ENCODE measurements at regions not wholly inside any gene's neighbourhood (a gene's known extent, or its start where the extent isn't known, plus 50 kb on each side); places are given as distances from the start of the nearest gene placed in this dataset.

GRCh38 chr9:115212832-115213231 lies 94.9 kb upstream of the TNC start:
- POLR2A ChIA-PET, result no interaction called here
- H3K27ac ChIP-seq (ENCODE audit: low read depth, low read length), result no peak overlapping the region
- CTCF ChIA-PET, result no interaction called here
- no peaks in the 10 kb centered on the region for H3K9me3 ChIP-seq (ENCODE audit: control insufficient read depth, insufficient read depth, low read length)
- no peak for DNase-seq (ENCODE audit: low read depth, low spot score)
- no peak for TF ChIP-seq CTCF (IDR thresholded peaks at IDR 0.05; ENCODE audit: low read depth, low read length)
- H3K4me3 ChIP-seq (ENCODE audit: low read depth, low read length), result no peak overlapping the region
- H3K27me3 ChIP-seq (ENCODE audit: control insufficient read depth, insufficient read depth, low read length), result no peaks in the 10 kb centered on the region

- no peaks in the 10 kb centered on the region for H3K9me3 ChIP-seq (ENCODE audit: control insufficient read depth, insufficient read depth, low read length)
- DNase-seq (ENCODE audit: low read depth, low spot score), result peak; percentile 66
- ChIA-PET CTCF (interaction anchor here (0.6 to 1.4 kb wide), 3 partner anchors 15 to 311 kb away, joined by 3 read pairs; no protein-coding TSS in a partner anchor), POLR2A (interaction anchor here (0.6 to 0.8 kb wide), 3 partner anchors 37 to 52 kb away, joined by 3 to 7 read pairs (median 6); no protein-coding TSS in a partner anchor)
- H3K27me3 ChIP-seq (ENCODE audit: control insufficient read depth, insufficient read depth, low read length), result no peaks in the 10 kb centered on the region
- H3K4me3 ChIP-seq (ENCODE audit: low read depth, low read length), result no peak overlapping the region
- no peak for TF ChIP-seq CTCF (IDR thresholded peaks at IDR 0.05; ENCODE audit: low read depth, low read length)
- no peak overlapping the region for H3K27ac ChIP-seq (ENCODE audit: low read depth, low read length)
These were observed 95.9 kb upstream of the TNC start for GRCh38 chr9:115213818-115214334.

- ChIA-PET POLR2A (no interaction called here), CTCF (no interaction called here)
- Histone ChIP-seq H3K27ac (ENCODE audit: low read depth, low read length) (no peak overlapping the region), H3K9me3 (ENCODE audit: control insufficient read depth, insufficient read depth, low read length) (no peaks in the 10 kb centered on the region), H3K4me3 (ENCODE audit: low read depth, low read length) (no peak overlapping the region), H3K27me3 (ENCODE audit: control insufficient read depth, insufficient read depth, low read length) (no peaks in the 10 kb centered on the region)
- no peak for DNase-seq (ENCODE audit: low read depth, low spot score)
- no peak for TF ChIP-seq CTCF (IDR thresholded peaks at IDR 0.05; ENCODE audit: low read depth, low read length)
These were observed 98.9 kb upstream of the TNC start for GRCh38 chr9:115216873-115217272.

GRCh38 chr9:115220319-115221005 lies 102.5 kb upstream of the TNC start:
- Histone ChIP-seq H3K9me3 (ENCODE audit: control insufficient read depth, insufficient read depth, low read length) (no peaks in the 10 kb centered on the region), H3K4me3 (ENCODE audit: low read depth, low read length) (no peak overlapping the region), H3K27me3 (ENCODE audit: control insufficient read depth, insufficient read depth, low read length) (no peaks in the 10 kb centered on the region), H3K27ac (ENCODE audit: low read depth, low read length) (no peak overlapping the region)
- TF ChIP-seq CTCF (IDR thresholded peaks at IDR 0.05; ENCODE audit: low read depth, low read length), result no peak
- ChIA-PET POLR2A (interaction anchor here (0.7 kb wide), 1 partner anchor 175 kb away, joined by 5 read pairs; no protein-coding TSS in a partner anchor), CTCF (interaction anchor here (0.6 to 1.2 kb wide), 2 partner anchors 41 to 304 kb away, joined by 3 to 5 read pairs; no protein-coding TSS in a partner anchor)
- peak; percentile 39 for DNase-seq (ENCODE audit: low read depth, low spot score)

- DNase-seq (ENCODE audit: low read depth, low spot score), result no peak
- CTCF ChIA-PET, result interaction anchor here (0.6 kb wide), 1 partner anchor 15 kb away, joined by 4 read pairs; no protein-coding TSS in a partner anchor
- no peak for TF ChIP-seq CTCF (IDR thresholded peaks at IDR 0.05; ENCODE audit: low read depth, low read length)
- Histone ChIP-seq H3K4me3 (ENCODE audit: low read depth, low read length) (no peak overlapping the region), H3K27ac (ENCODE audit: low read depth, low read length) (no peak overlapping the region), H3K27me3 (ENCODE audit: control insufficient read depth, insufficient read depth, low read length) (no peaks in the 10 kb centered on the region), H3K9me3 (ENCODE audit: control insufficient read depth, insufficient read depth, low read length) (no peaks in the 10 kb centered on the region)
- POLR2A ChIA-PET, result no interaction called here
These were observed 105.5 kb upstream of the TNC start for GRCh38 chr9:115223471-115223870.
